ENCODE measurements at regions not wholly inside any gene's neighbourhood (a gene's known extent, or its start where the extent isn't known, plus 50 kb on each side); places are given as distances from the start of the nearest gene placed in this dataset.

GRCh38 chr5:68950930-68951329 lies 142.9 kb upstream of the SLC30A5 start:
- H3K27me3 ChIP-seq (ENCODE audit: control insufficient read depth in 2 of 2, insufficient read depth in 2 of 2, low read length in 2 of 2): no peaks in the 10 kb centered on the region
- H3K4me2 ChIP-seq (replicated peaks; ENCODE audit: extremely low read depth, low read length, poor library complexity, severe bottlenecking): no peak overlapping the region
- H3K4me1 ChIP-seq (ENCODE audit: control insufficient read depth in 1 of 2, insufficient read depth in 2 of 2, low read length in 2 of 2): no peaks in the 10 kb centered on the region
- Mint-ChIP-seq H3K27ac (no peak overlapping the region), H3K36me3 (no peaks in the 10 kb centered on the region), H3K4me3 (no peak overlapping the region), H3K9me3 (peaks cover 0 to 5% (median 0%) of the 10 kb centered on the region in 7 donors), H3K4me1 (no peaks in the 10 kb centered on the region), H3K27me3 (ENCODE audit: low read depth in 3 of 3) (peaks cover 5 to 6% (median 6%) of the 10 kb centered on the region in 3 donors)
- H3K79me2 ChIP-seq (ENCODE audit: insufficient read depth, low read length): no peaks in the 10 kb centered on the region
- DNase-seq: no peak
- intact Hi-C loops (cut with micrococcal nuclease): no loop called here
- no peak overlapping the region for H3K4me3 ChIP-seq (replicated peaks in 1 of 3; ENCODE audit: low read depth in 2 of 3, low read length in 3 of 3)
- H3K9ac ChIP-seq (ENCODE audit: insufficient read depth, low read length, poor library complexity, severe bottlenecking): no peak overlapping the region
- no peak overlapping the region for H2AFZ ChIP-seq (ENCODE audit: insufficient read depth, low read depth, low read length, poor library complexity, severe bottlenecking)
- no peaks in the 10 kb centered on the region for H3K9me3 ChIP-seq (replicated peaks in 1 of 2; ENCODE audit: control insufficient read depth in 1 of 2, insufficient read depth in 1 of 2, low read length in 2 of 2)
- whole genome bisulfite sequencing (ENCODE audit: insufficient coverage): 91% methylated on average over 1 of the region's 1 CpG
- H3K27ac ChIP-seq (ENCODE audit: low read depth in 1 of 2, low read length in 2 of 2): no peak overlapping the region
- no peaks in the 10 kb centered on the region for H4K20me1 ChIP-seq (ENCODE audit: insufficient read depth, low read length)
- no peak for TF ChIP-seq CTCF (IDR thresholded peaks at IDR 0.05)
- H3K36me3 ChIP-seq (replicated peaks in 1 of 2; ENCODE audit: control insufficient read depth in 1 of 2, insufficient read depth in 2 of 2, low read length in 2 of 2): no peaks in the 10 kb centered on the region

- H3K27me3 Mint-ChIP-seq (ENCODE audit: low read depth in 3 of 3): peaks cover 4 to 6% (median 5%) of the 10 kb centered on the region in 3 donors
- no CpG with 5 or more reads among the region's 3 CpGs for WGBS (ENCODE audit: insufficient coverage)
- H3K4me3 ChIP-seq (replicated peaks in 1 of 3; ENCODE audit: low read depth in 2 of 3, low read length in 3 of 3): no peak overlapping the region
- H3K4me1 ChIP-seq (ENCODE audit: control insufficient read depth in 1 of 2, insufficient read depth in 2 of 2, low read length in 2 of 2): no peaks in the 10 kb centered on the region
- DNase-seq: no peak
- TF ChIP-seq CTCF (IDR thresholded peaks at IDR 0.05): no peak
- H3K27ac ChIP-seq (ENCODE audit: low read depth in 1 of 2, low read length in 2 of 2): no peak overlapping the region
- no peaks in the 10 kb centered on the region for H3K4me1 Mint-ChIP-seq
- no peaks in the 10 kb centered on the region for H3K36me3 Mint-ChIP-seq
- H3K9me3 Mint-ChIP-seq: peaks cover 0 to 4% (median 0%) of the 10 kb centered on the region in 7 donors
- intact Hi-C loops (cut with micrococcal nuclease): no loop called here
- no peak overlapping the region for H3K4me2 ChIP-seq (replicated peaks; ENCODE audit: extremely low read depth, low read length, poor library complexity, severe bottlenecking)
- H3K79me2 ChIP-seq (ENCODE audit: insufficient read depth, low read length): no peaks in the 10 kb centered on the region
- no peak overlapping the region for H3K4me3 Mint-ChIP-seq
- no peak overlapping the region for H3K9ac ChIP-seq (ENCODE audit: insufficient read depth, low read length, poor library complexity, severe bottlenecking)
- H3K27me3 ChIP-seq (ENCODE audit: control insufficient read depth in 2 of 2, insufficient read depth in 2 of 2, low read length in 2 of 2): no peaks in the 10 kb centered on the region
- H4K20me1 ChIP-seq (ENCODE audit: insufficient read depth, low read length): no peaks in the 10 kb centered on the region
- no peaks in the 10 kb centered on the region for H3K36me3 ChIP-seq (replicated peaks in 1 of 2; ENCODE audit: control insufficient read depth in 1 of 2, insufficient read depth in 2 of 2, low read length in 2 of 2)
- H3K27ac Mint-ChIP-seq: no peak overlapping the region
- H3K9me3 ChIP-seq (replicated peaks in 1 of 2; ENCODE audit: control insufficient read depth in 1 of 2, insufficient read depth in 1 of 2, low read length in 2 of 2): no peaks in the 10 kb centered on the region
- no peak overlapping the region for H2AFZ ChIP-seq (ENCODE audit: insufficient read depth, low read depth, low read length, poor library complexity, severe bottlenecking)
Measured at GRCh38 chr5:68953231-68953874, 140.5 kb upstream of the SLC30A5 start.

Measured in CD14-positive monocyte (primary cell).